ENCODE measurements at regions not wholly inside any gene's neighbourhood (a gene's known extent, or its start where the extent isn't known, plus 50 kb on each side); places are given as distances from the start of the nearest gene placed in this dataset.

GRCh38 chr14:35921745-35922144 is 95.6 kb downstream of the BRMS1L start:
- no peak for DNase-seq
- TF ChIP-seq CTCF (IDR thresholded peaks at IDR 0.05 in 8 of 11, conservative IDR thresholded peaks at IDR 0.05 in 3 of 11) (no peak), POLR2AphosphoS5 (IDR thresholded peaks at IDR 0.05) (no peak), POLR2A (IDR thresholded peaks at IDR 0.05) (no peak)
- Histone ChIP-seq H3K4me1 (no peaks in the 10 kb centered on the region), H3K9me3 (peaks cover 0 to 9% (median 4%) of the 10 kb centered on the region in 8 donors), H3K4me3 (no peak overlapping the region), H3K27ac (no peak overlapping the region), H3K27me3 (replicated peaks in 1 of 7) (no peaks in the 10 kb centered on the region), H3K36me3 (no peaks in the 10 kb centered on the region)
- intact Hi-C loops (cut with DNase I; ENCODE audit: low total_unique reads): no loop called here

Data from spleen (tissue), 8 donors.